ENCODE measurements at regions not wholly inside any gene's neighbourhood (a gene's known extent, or its start where the extent isn't known, plus 50 kb on each side); places are given as distances from the start of the nearest gene placed in this dataset.

DNA sequence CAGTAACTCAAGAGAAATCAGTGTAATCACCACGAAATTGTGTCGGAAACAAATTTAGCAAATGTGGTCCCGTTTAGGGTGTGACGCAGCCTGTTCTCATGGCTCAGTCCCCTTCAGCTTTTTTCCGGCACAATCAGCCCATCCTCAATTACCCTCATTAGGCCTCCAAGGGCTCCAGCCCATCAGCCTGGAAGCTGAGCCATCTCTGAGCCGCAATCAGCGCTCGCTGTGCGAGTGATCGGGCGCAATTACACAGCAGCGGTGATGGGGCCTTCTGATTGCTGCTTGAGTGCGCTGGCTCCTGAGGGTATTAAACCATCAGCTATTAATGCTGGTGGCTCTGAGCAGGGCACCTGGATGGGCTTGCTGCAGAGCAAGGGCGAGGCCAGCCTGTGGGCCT is 55.6 kb downstream of the PLXNA1 start:
- Histone ChIP-seq H3K9me3 (ENCODE audit: severe bottlenecking) (no peaks in the 10 kb centered on the region), H3K27ac (ENCODE audit: poor library complexity, severe bottlenecking) (no peak overlapping the region), H3K36me3 (ENCODE audit: low read depth) (no peaks in the 10 kb centered on the region; the same call in 1 of the 2 replicates), H3K27me3 (ENCODE audit: insufficient read depth, poor library complexity, severe bottlenecking) (no peaks in the 10 kb centered on the region), H3K4me1 (ENCODE audit: insufficient read depth, poor library complexity, severe bottlenecking) (peaks cover 17% of the 10 kb centered on the region), H3K4me3 (ENCODE audit: severe bottlenecking) (no peak overlapping the region)
- ATAC-seq (ENCODE audit: low read depth) (no peak), DNase-seq (ENCODE audit: low spot score) (peak; percentile 47)
- TF ChIP-seq CTCF (IDR thresholded peaks at IDR 0.05; ENCODE audit: poor library complexity, severe bottlenecking): no peak

- ATAC-seq (ENCODE audit: low read depth) (no peak), DNase-seq (ENCODE audit: low spot score) (peak; percentile 40)
- Histone ChIP-seq H3K36me3 (ENCODE audit: low read depth) (no peaks in the 10 kb centered on the region; the same call in 1 of the 2 replicates), H3K9me3 (ENCODE audit: severe bottlenecking) (no peaks in the 10 kb centered on the region), H3K27me3 (ENCODE audit: insufficient read depth, poor library complexity, severe bottlenecking) (no peaks in the 10 kb centered on the region), H3K27ac (ENCODE audit: poor library complexity, severe bottlenecking) (no peak overlapping the region), H3K4me1 (ENCODE audit: insufficient read depth, poor library complexity, severe bottlenecking) (peaks cover 22% of the 10 kb centered on the region), H3K4me3 (ENCODE audit: severe bottlenecking) (no peak overlapping the region)
- TF ChIP-seq CTCF (IDR thresholded peaks at IDR 0.05; ENCODE audit: poor library complexity, severe bottlenecking): no peak
These were observed 56.1 kb downstream of the PLXNA1 start for GRCh38 chr3:127038923-127039581.

DNA sequence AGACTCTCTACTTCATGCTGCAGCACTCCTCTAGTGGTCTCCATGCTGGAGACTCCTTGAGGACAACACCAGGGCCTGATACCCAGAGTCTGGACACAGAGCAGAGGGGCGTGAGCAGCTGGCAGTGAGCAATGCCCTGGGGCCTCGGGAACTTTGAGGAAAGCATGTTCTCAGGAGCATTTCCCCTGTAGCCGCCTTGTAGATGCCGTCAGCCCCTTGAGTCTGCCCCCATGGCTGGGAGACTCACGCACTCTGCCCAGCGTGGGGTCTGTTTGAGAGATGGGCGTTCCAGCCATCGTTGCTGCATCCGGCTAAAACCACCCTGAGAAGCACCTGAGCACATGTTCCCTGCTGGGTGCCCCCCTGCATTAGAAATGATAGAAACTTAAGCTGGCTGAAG is 56.8 kb downstream of the PLXNA1 start:
- DNase-seq (ENCODE audit: low spot score) (no peak), ATAC-seq (ENCODE audit: low read depth) (no peak)
- Histone ChIP-seq H3K27ac (ENCODE audit: poor library complexity, severe bottlenecking) (no peak overlapping the region), H3K36me3 (ENCODE audit: low read depth) (no peaks in the 10 kb centered on the region), H3K4me3 (ENCODE audit: severe bottlenecking) (no peak overlapping the region), H3K27me3 (ENCODE audit: insufficient read depth, poor library complexity, severe bottlenecking) (no peaks in the 10 kb centered on the region), H3K4me1 (ENCODE audit: insufficient read depth, poor library complexity, severe bottlenecking) (peaks cover 26% of the 10 kb centered on the region), H3K9me3 (ENCODE audit: severe bottlenecking) (no peaks in the 10 kb centered on the region)
- no peak for TF ChIP-seq CTCF (IDR thresholded peaks at IDR 0.05; ENCODE audit: poor library complexity, severe bottlenecking)

- no peak overlapping the region for H3K27ac ChIP-seq (ENCODE audit: poor library complexity, severe bottlenecking)
- H3K36me3 ChIP-seq (ENCODE audit: low read depth): no peaks in the 10 kb centered on the region
- no peak for TF ChIP-seq CTCF (IDR thresholded peaks at IDR 0.05; ENCODE audit: poor library complexity, severe bottlenecking)
- ATAC-seq (ENCODE audit: low read depth): no peak
- no peak overlapping the region for H3K4me3 ChIP-seq (ENCODE audit: severe bottlenecking)
- DNase-seq (ENCODE audit: low spot score): no peak
- peaks cover 26% of the 10 kb centered on the region for H3K4me1 ChIP-seq (ENCODE audit: insufficient read depth, poor library complexity, severe bottlenecking)
- H3K9me3 ChIP-seq (ENCODE audit: severe bottlenecking): no peaks in the 10 kb centered on the region
- H3K27me3 ChIP-seq (ENCODE audit: insufficient read depth, poor library complexity, severe bottlenecking): no peaks in the 10 kb centered on the region
These were observed 57.3 kb downstream of the PLXNA1 start for GRCh38 chr3:127040216-127040615.

DNA sequence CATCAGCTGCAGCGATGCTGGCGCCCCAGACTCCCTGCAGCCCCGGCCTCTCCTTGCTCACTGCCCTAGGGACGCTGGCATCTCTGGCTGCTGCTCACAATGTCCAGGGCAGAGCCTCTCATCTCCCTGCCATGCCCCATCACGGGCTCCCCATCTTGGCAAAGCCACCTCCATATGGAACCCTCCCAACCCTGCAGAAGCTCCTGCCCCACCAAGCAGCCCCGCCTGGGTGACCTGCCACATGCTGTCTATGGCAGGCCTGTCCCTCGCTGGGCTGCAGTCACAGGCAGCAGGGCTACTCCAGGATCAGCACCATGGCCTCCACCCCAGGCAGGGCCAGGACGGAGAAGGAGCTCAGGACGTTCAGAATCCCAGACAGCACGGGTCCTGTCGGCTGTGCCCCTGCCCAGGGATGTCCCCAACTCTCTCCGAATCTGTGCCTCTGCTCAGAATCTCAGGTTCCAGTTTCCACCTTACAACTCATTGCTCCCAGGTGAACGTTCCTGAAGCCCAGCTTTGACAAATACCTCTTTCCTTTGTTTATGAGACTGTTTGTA is 58.4 kb downstream of the PLXNA1 start:
- TF ChIP-seq CTCF (IDR thresholded peaks at IDR 0.05; ENCODE audit: poor library complexity, severe bottlenecking): no peak
- peak; percentile 43 for DNase-seq (ENCODE audit: low spot score)

More for the DNA sequence above, 58.4 kb downstream of the PLXNA1 start:
- Histone ChIP-seq H3K4me3 (ENCODE audit: severe bottlenecking) (no peak overlapping the region), H3K9me3 (ENCODE audit: severe bottlenecking) (no peaks in the 10 kb centered on the region), H3K4me1 (ENCODE audit: insufficient read depth, poor library complexity, severe bottlenecking) (peaks cover 15% of the 10 kb centered on the region), H3K27ac (ENCODE audit: poor library complexity, severe bottlenecking) (no peak overlapping the region), H3K36me3 (ENCODE audit: low read depth) (no peaks in the 10 kb centered on the region), H3K27me3 (ENCODE audit: insufficient read depth, poor library complexity, severe bottlenecking) (no peaks in the 10 kb centered on the region)
- no peak for ATAC-seq (ENCODE audit: low read depth)
